ENCODE measurements at regions not wholly inside any gene's neighbourhood (a gene's known extent, or its start where the extent isn't known, plus 50 kb on each side); places are given as distances from the start of the nearest gene placed in this dataset.

DNA sequence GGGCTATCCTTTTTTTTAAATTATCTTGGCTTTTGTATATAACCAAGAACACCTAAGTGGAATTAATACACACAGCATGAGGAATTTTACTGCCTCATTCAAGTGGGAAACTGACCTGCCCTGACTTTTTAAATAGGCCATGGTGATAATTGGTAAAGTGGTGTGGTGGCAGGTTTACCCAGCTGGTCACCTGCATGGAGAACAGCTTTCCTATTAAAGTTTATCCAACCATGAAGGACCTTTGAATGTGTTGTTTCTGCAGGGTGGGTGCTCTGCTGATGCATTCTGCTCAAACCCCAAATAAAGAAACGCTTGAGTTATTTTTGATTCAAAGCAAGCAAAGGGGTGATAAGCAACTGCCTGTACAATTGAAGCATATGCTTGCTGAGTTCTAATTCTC is 261.0 kb upstream of the GRIN3A start:
- Histone ChIP-seq H3K27ac (ENCODE audit: poor library complexity, severe bottlenecking) (no peak overlapping the region), H3K9me3 (ENCODE audit: severe bottlenecking) (no peaks in the 10 kb centered on the region), H3K4me3 (ENCODE audit: severe bottlenecking) (no peak overlapping the region), H3K27me3 (ENCODE audit: insufficient read depth, poor library complexity, severe bottlenecking) (no peaks in the 10 kb centered on the region), H3K4me1 (ENCODE audit: insufficient read depth, poor library complexity, severe bottlenecking) (peaks cover 15% of the 10 kb centered on the region), H3K36me3 (ENCODE audit: low read depth) (no peaks in the 10 kb centered on the region)
- ATAC-seq (ENCODE audit: low read depth) (no peak), DNase-seq (ENCODE audit: low spot score) (no peak)
- TF ChIP-seq, protein P1, sequence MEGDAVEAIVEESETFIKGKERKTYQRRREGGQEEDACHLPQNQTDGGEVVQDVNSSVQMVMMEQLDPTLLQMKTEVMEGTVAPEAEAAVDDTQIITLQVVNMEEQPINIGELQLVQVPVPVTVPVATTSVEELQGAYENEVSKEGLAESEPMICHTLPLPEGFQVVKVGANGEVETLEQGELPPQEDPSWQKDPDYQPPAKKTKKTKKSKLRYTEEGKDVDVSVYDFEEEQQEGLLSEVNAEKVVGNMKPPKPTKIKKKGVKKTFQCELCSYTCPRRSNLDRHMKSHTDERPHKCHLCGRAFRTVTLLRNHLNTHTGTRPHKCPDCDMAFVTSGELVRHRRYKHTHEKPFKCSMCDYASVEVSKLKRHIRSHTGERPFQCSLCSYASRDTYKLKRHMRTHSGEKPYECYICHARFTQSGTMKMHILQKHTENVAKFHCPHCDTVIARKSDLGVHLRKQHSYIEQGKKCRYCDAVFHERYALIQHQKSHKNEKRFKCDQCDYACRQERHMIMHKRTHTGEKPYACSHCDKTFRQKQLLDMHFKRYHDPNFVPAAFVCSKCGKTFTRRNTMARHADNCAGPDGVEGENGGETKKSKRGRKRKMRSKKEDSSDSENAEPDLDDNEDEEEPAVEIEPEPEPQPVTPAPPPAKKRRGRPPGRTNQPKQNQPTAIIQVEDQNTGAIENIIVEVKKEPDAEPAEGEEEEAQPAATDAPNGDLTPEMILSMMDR (IDR thresholded peaks at IDR 0.05; ENCODE audit: poor library complexity, severe bottlenecking): no peak

GRCh38 chr9:101995231-101995630 is 256.8 kb upstream of the GRIN3A start:
- Histone ChIP-seq H3K27ac (ENCODE audit: poor library complexity, severe bottlenecking) (peak overlapping the region; percentile 81), H3K27me3 (ENCODE audit: insufficient read depth, poor library complexity, severe bottlenecking) (no peaks in the 10 kb centered on the region), H3K4me3 (ENCODE audit: severe bottlenecking) (no peak overlapping the region), H3K36me3 (ENCODE audit: low read depth) (no peaks in the 10 kb centered on the region), H3K9me3 (ENCODE audit: severe bottlenecking) (no peaks in the 10 kb centered on the region), H3K4me1 (ENCODE audit: insufficient read depth, poor library complexity, severe bottlenecking) (peaks cover 15% of the 10 kb centered on the region)
- ATAC-seq (ENCODE audit: low read depth) (peak; percentile 100), DNase-seq (ENCODE audit: low spot score) (no peak)
- TF ChIP-seq, protein P1 (IDR thresholded peaks at IDR 0.05; ENCODE audit: poor library complexity, severe bottlenecking): no peak

GRCh38 chr9:101993771-101994170 is 255.3 kb upstream of the GRIN3A start:
- no peak overlapping the region for H3K4me3 ChIP-seq (ENCODE audit: severe bottlenecking)
- ATAC-seq (ENCODE audit: low read depth): no peak
- H3K36me3 ChIP-seq (ENCODE audit: low read depth): no peaks in the 10 kb centered on the region
- H3K27me3 ChIP-seq (ENCODE audit: insufficient read depth, poor library complexity, severe bottlenecking): no peaks in the 10 kb centered on the region
- DNase-seq (ENCODE audit: low spot score): no peak
- TF ChIP-seq, protein P1 (IDR thresholded peaks at IDR 0.05; ENCODE audit: poor library complexity, severe bottlenecking): no peak
- H3K27ac ChIP-seq (ENCODE audit: poor library complexity, severe bottlenecking): no peak overlapping the region
- peaks cover 15% of the 10 kb centered on the region for H3K4me1 ChIP-seq (ENCODE audit: insufficient read depth, poor library complexity, severe bottlenecking)
- H3K9me3 ChIP-seq (ENCODE audit: severe bottlenecking): no peaks in the 10 kb centered on the region

DNA sequence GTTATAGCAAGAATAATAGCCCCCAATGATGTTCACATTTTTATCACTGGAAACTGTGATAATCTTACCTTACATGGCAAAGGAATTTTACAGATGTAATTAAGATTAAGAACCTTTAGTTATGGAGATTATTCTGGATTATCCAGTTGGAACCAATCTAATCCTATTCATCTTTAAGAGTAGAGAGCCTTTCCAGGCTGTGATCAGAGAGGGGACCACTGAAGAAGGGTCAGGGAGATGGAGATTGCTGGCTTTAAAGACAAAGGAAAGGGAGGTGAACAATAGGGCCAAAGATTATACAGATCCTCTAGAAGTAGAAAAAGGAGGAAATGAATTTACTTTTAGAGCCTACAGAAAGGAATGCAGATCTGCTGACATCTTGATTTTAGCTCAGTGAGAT is 253.5 kb upstream of the GRIN3A start:
- ATAC-seq (ENCODE audit: low read depth) (no peak), DNase-seq (ENCODE audit: low spot score) (no peak)
- TF ChIP-seq, protein P1 (IDR thresholded peaks at IDR 0.05; ENCODE audit: poor library complexity, severe bottlenecking): no peak
- Histone ChIP-seq H3K36me3 (ENCODE audit: low read depth) (no peaks in the 10 kb centered on the region), H3K4me1 (ENCODE audit: insufficient read depth, poor library complexity, severe bottlenecking) (peaks cover 15% of the 10 kb centered on the region), H3K27me3 (ENCODE audit: insufficient read depth, poor library complexity, severe bottlenecking) (no peaks in the 10 kb centered on the region), H3K9me3 (ENCODE audit: severe bottlenecking) (no peaks in the 10 kb centered on the region), H3K4me3 (ENCODE audit: severe bottlenecking) (no peak overlapping the region), H3K27ac (ENCODE audit: poor library complexity, severe bottlenecking) (no peak overlapping the region)

GRCh38 chr9:101977614-101978210 is 239.3 kb upstream of the GRIN3A start:
- ATAC-seq (ENCODE audit: low read depth): 0 out of 3 replicates have a peak, but pooled peaks have one; percentile 40
- H3K9me3 ChIP-seq (ENCODE audit: severe bottlenecking): no peaks in the 10 kb centered on the region
- TF ChIP-seq, protein P1 (IDR thresholded peaks at IDR 0.05; ENCODE audit: poor library complexity, severe bottlenecking): peak; percentile 82
- H3K4me3 ChIP-seq (ENCODE audit: severe bottlenecking): no peak overlapping the region
- H3K36me3 ChIP-seq (ENCODE audit: low read depth): no peaks in the 10 kb centered on the region
- no peak for DNase-seq (ENCODE audit: low spot score)
- H3K27ac ChIP-seq (ENCODE audit: poor library complexity, severe bottlenecking): no peak overlapping the region
- no peaks in the 10 kb centered on the region for H3K4me1 ChIP-seq (ENCODE audit: insufficient read depth, poor library complexity, severe bottlenecking)
- peaks cover 11% of the 10 kb centered on the region for H3K27me3 ChIP-seq (ENCODE audit: insufficient read depth, poor library complexity, severe bottlenecking)

Data from RWPE2 (cell line).